ENCODE measurements at regions not wholly inside any gene's neighbourhood (a gene's known extent, or its start where the extent isn't known, plus 50 kb on each side); places are given as distances from the start of the nearest gene placed in this dataset.

GRCh38 chr1:171427852-171428471 lies 57.4 kb upstream of the PRRC2C start:
- Histone ChIP-seq H2BK20ac (ENCODE audit: low read depth, low read length) (no peak overlapping the region), H3K36me3 (ENCODE audit: control insufficient read depth, insufficient read depth, low read length) (no peaks in the 10 kb centered on the region), H3K4me1 (ENCODE audit: control insufficient read depth, insufficient read depth, low read length) (no peaks in the 10 kb centered on the region), H2AFZ (replicated peaks; ENCODE audit: low read length, poor library complexity) (no peak overlapping the region), H3K4me3 (ENCODE audit: insufficient read depth, low read depth, low read length) (no peak overlapping the region), H2BK5ac (ENCODE audit: low read depth, low read length, poor library complexity, severe bottlenecking) (no peak overlapping the region), H3K79me1 (ENCODE audit: low read depth in 1 of 2, low read length in 2 of 2) (no peaks in the 10 kb centered on the region), H3K18ac (ENCODE audit: low read depth, low read length) (no peak overlapping the region), H3K27me3 (ENCODE audit: control insufficient read depth, insufficient read depth, low read length) (no peaks in the 10 kb centered on the region), H3K9me3 (ENCODE audit: control insufficient read depth, insufficient read depth, low read length) (peaks cover 5% of the 10 kb centered on the region), H4K91ac (ENCODE audit: insufficient read depth, low read depth, low read length) (no peak overlapping the region), H3K27ac (ENCODE audit: insufficient read depth, low read length) (no peak overlapping the region), H3K9me1 (ENCODE audit: insufficient read depth, low read length) (peaks cover 3% of the 10 kb centered on the region; the same call in 1 of the 2 replicates), H4K20me1 (ENCODE audit: insufficient read depth, low read length) (no peaks in the 10 kb centered on the region), H3K14ac (replicated peaks; ENCODE audit: low read depth, low read length) (no peak overlapping the region), H3K4me2 (ENCODE audit: low read depth, low read length) (no peak overlapping the region), H2BK120ac (ENCODE audit: low read depth, low read length) (no peak overlapping the region), H3K56ac (ENCODE audit: extremely low read depth, insufficient read depth, low read length) (no peak overlapping the region), H3K4ac (ENCODE audit: low read depth, low read length) (no peak overlapping the region), H2BK15ac (ENCODE audit: low read depth, low read length) (no peak overlapping the region), H3K23ac (ENCODE audit: low read depth, low read length) (no peak overlapping the region), H4K8ac (ENCODE audit: low read depth in 2 of 2, low read length in 2 of 2) (no peak overlapping the region), H4K5ac (ENCODE audit: low read depth, low read length) (no peak overlapping the region), H2AK5ac (ENCODE audit: low read depth, low read length) (no peak overlapping the region), H3K9ac (ENCODE audit: low read depth, low read length) (no peak overlapping the region), H2AK9ac (replicated peaks; ENCODE audit: low read depth, low read length, poor library complexity) (no peak overlapping the region)
- WGBS, 2 experiments (ENCODE audit: extremely low coverage in 2 of 2, insufficient read length in 1 of 2): no CpG with 5 or more reads among the region's 4 CpGs
- dilution Hi-C loops (cut with HindIII; ENCODE audit: low sequenced_read_pairs, unreplicated experiment) (no loop called here), intact Hi-C loops (cut with micrococcal nuclease) (no loop called here), in situ Hi-C loops (cut with MboI; ENCODE audit: low sequenced_read_pairs) (no loop called here)
- POLR2A ChIA-PET (ENCODE audit: unreplicated experiment): no interaction called here
- TF ChIP-seq NFE2L2 (IDR thresholded peaks at IDR 0.05; ENCODE audit: low read depth, low read length) (no peak), RCOR1 (IDR thresholded peaks at IDR 0.05; ENCODE audit: insufficient replicate concordance, low read length) (no peak), FOS (IDR thresholded peaks at IDR 0.05; ENCODE audit: low read depth, low read length) (no peak), CEBPB (IDR thresholded peaks at IDR 0.05; ENCODE audit: low read depth, low read length) (no peak), BHLHE40 (IDR thresholded peaks at IDR 0.05; ENCODE audit: low read depth, low read length) (no peak), CHD1 (IDR thresholded peaks at IDR 0.05; ENCODE audit: low read depth, low read length) (no peak), POLR2A (IDR thresholded peaks at IDR 0.05; ENCODE audit: low read depth, low read length) (no peak), SMC3 (IDR thresholded peaks at IDR 0.05; ENCODE audit: low read depth, low read length) (no peak), MXI1 (IDR thresholded peaks at IDR 0.05; ENCODE audit: borderline replicate concordance, low read depth, low read length) (no peak)
- ATAC-seq (ENCODE audit: low read depth) (no peak), DNase-seq (no peak)
- BruUV-seq (replicated peaks): no TSS peak
- CTCF ChIA-PET: interaction anchor here (0.6 kb wide), 1 partner anchor 52 kb away, joined by 3 read pairs; no protein-coding TSS in a partner anchor

Measured in IMR-90 (cell line).